NOMO-1 (cell line): ENCODE measurements at regions not wholly inside any gene's neighbourhood (a gene's known extent, or its start where the extent isn't known, plus 50 kb on each side); places are given as distances from the start of the nearest gene placed in this dataset.
A peak's percentile ranks its signal among the peaks of the same experiment; 100 is the strongest.

Experiments used
- DNase-seq, 2 experiments: peaks; one replicate each; lab custom pipeline; 2025; ENCODE audit not compliant: unreplicated experiment in 2 of 2; lab: John Stamatoyannopoulos, UW

GRCh38 chr12:93151079-93151762, 222.1 kb upstream of the EEA1 start:
- no peak for DNase-seq

DNA sequence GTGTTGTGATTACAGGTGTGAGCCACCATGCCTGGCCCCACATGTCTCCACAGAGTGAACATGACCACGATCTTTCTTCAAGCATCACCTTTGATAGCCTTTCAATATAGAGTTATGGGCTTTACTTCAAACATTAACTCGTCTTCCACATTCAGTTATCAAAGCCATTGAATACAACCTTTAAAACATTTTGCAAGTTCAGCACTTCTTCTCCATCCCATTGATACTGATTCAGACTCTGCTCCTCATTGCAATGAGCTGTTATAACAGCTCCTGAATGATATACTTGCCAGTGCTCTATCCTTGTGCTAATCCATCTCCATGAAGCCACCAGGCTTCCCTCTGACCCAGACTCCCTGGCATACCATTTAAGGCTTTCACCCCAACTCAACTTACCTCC, 223.5 kb upstream of the EEA1 start:
- DNase-seq: no peak

- DNase-seq: no peak
Measured at GRCh38 chr12:93153321-93153720, 224.2 kb upstream of the EEA1 start.

- no peak for DNase-seq
Measured at GRCh38 chr12:93154096-93154728, 223.5 kb upstream of the NUDT4 start.

DNA sequence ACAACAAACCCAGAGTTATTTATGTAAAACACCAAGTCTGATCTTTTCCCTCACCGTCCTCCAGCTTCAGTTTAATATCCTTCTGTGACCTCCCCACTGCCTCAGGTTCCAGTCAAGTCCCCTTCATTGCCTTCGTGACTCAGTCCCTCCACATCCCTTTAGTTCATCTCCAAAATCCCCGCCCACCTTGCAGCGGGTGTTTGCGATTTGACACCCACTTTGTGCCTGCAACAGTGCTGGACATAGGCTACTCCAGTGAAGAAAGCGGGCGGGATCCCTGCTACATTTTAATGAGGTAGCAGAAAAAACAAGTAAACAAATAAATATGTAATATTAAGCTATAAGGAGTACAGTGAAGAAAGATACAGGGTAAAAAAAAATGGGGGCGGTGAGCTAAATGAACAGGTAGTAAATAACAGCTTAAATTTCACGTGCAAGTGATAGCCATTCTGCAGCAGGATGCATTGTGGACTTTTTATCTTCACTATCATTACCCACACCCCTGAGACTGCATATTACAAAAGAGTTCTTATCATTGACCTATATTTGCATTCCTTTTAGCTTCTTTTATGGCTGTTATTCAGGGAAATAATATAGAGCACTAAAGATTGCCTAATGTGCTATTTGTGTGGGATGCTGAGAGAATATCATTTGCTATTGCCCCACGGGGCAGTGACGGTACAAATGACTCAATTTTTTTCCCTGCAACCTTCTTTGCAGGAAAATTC, 222.8 kb upstream of the NUDT4 start:
- no peak for DNase-seq

DNA sequence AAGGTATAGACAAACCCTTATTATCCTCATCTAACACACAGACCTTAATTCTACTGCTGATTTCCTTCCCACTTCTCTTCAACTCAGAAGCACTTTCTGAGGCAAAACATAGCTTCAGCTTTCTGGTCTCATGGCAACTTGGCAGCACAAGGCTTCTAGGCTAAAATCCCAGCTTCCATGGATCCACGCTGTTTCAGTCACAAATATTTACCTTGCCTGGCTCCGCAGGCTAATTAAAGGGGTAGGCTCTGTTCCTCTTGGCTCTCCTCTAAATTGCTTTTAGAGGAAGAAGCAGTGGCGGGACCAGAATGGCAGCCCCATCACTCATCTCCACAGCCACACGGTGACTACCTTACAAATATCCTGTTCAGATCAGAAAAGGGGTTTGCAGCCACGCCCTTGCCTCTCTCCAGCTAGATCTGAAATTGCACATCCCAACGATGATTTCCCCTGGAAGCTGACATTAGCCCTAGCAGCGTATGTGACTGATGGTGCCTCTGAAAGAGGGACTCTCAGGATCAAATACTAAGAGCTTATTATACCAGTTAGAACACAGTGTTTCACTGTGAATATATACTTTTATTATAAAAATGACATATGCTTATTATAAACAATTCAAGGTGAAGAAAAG, 221.5 kb upstream of the NUDT4 start:
- DNase-seq: no peak

DNA sequence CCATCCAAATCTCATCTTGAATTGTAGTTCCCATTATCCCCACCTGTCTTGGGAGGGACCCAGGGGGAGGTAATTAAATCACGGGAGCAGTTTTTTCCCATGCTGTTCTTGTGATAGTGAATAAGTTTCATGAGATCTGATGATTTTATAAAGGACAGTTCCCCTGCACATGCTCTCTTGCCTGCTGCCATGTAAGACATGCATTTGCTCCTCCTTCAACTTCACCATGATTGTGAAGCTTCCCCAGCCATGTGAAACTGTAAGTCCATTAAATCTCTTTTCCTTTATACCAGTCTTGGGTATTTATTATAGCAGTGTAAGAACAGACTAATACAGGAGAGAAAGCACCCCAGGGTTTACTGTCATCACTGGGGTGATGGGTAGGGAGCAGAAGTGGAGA, 220.4 kb upstream of the NUDT4 start:
- no peak for DNase-seq

GRCh38 chr12:93158065-93158843, 219.5 kb upstream of the NUDT4 start:
- DNase-seq: no peak

GRCh38 chr12:93163260-93164036, 214.3 kb upstream of the NUDT4 start:
- peak in 1 of 2 experiments; percentile 56 for DNase-seq

DNA sequence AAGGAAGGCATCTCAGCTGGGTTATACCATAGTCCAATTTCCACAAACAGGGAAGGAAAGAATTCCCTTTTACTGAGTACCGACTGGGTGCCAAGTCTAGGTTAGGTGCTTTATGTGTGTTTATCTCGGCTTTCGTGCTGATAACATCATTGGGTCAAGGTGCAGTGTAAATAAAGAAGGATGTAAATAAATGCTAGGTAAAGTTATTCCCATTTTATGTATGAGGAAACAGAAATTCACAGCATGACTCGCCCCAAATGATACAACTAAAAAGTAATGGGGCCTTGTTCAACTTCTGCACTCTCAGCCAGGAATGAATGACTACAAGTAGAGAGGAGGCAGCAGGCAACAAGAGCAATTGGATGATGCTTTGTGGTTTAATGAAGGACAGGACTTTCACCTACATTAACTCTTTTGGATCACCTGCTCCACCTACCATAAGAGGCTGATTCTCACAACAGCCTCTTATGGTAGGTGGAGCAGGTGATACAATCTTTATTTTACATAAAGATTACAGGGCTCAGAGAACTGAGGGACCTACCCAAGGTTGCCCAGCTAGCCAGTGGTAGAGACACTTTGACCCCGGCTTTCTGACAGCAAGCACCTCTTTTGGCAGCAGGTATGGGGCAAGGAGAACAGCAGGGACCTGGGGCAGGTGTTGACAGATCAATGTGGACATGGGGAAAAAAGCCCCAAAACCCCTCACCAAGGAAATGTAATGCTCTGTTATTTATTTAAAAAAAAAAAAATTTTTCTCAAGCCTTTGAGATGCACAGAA, 213.4 kb upstream of the NUDT4 start:
- no peak for DNase-seq

- no peak for DNase-seq
Measured at GRCh38 chr12:93165384-93165932, 212.3 kb upstream of the NUDT4 start.

- peak; percentile 21 to 75 for DNase-seq
Measured at GRCh38 chr12:93166541-93167307, 211.0 kb upstream of the NUDT4 start.

- no peak for DNase-seq
Measured at GRCh38 chr12:93167331-93167730, 210.4 kb upstream of the NUDT4 start.

DNA sequence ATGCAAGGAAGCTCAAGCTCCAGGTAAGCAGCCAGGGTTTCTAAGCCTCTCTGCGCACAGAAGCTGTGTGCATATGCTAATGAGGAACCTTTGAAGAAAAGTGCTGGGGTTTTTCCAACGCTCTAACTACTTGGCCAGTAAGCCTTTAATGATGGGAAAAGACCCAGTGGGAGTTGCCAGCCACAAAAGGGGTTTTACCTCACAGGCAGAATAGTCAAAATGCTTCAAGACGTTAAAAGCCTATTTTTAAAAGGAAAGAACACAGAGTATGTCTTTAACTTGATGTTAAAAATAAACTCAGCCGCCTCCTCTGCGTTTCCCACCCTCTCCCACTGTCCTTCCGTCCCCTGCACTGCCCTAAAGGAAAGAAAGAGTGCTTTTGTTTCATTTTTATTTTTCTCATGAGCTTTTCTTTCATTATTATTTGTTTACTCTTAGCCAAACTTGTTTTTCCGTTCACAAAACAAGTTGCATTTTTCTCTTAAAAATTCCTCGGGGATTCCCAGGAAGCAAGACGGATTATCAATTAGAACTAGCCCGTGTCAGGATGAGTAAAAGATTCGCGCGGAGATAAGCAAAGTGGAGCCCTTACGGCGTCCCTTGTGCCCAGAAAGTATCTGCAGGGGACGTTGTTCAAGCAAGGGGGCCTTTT, 209.8 kb upstream of the NUDT4 start:
- no peak for DNase-seq

- DNase-seq: no peak
Measured at GRCh38 chr12:93168751-93169150, 209.0 kb upstream of the NUDT4 start.

- DNase-seq: no peak
Measured at GRCh38 chr12:93169536-93169935, 208.2 kb upstream of the NUDT4 start.

GRCh38 chr12:93170928-93171327, 206.8 kb upstream of the NUDT4 start:
- DNase-seq: no peak
